ENCODE measurements at regions not wholly inside any gene's neighbourhood (a gene's known extent, or its start where the extent isn't known, plus 50 kb on each side); places are given as distances from the start of the nearest gene placed in this dataset.
"Not testable (repeated sequence)": the region's sequence is repeated elsewhere in the genome, so short reads cannot be mapped to it uniquely, and the experiment has no call there.

DNA sequence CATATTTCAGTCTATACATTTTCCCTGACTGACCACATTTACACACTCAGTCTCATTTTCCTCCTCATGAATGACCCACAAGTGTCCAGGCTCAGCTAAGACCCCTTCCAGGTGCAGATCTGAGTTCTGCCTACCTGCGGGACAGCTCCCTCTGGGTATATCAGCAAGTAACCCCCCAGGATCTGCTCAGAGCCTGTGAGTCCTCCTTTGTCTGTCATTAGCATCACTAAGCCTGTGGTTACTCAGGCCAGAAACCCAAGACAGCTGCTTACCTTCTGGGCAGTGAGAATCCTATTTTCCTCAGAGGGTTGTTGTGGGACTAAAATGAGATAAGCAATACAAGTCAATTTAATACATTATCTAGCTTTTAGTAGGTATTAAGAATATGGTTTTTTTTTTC is 487.6 kb upstream of the BOD1L1 start:
- DNase-seq, result no peak

- DNase-seq, result no peak
Measured at GRCh38 chr4:14117575-14118238, 490.2 kb upstream of the BOD1L1 start.

- DNase-seq, result no peak
Measured at GRCh38 chr4:14124816-14125215, 497.3 kb upstream of the BOD1L1 start.

- DNase-seq, result no peak
Measured at GRCh38 chr4:14125375-14126129, 498.0 kb upstream of the BOD1L1 start.

- DNase-seq, result peak; percentile 73
Measured at GRCh38 chr4:14130551-14130950, 503.0 kb upstream of the BOD1L1 start.

- DNase-seq, result no peak
Measured at GRCh38 chr4:14131335-14131734, 503.8 kb upstream of the BOD1L1 start.

GRCh38 chr4:14132301-14132700 is 504.8 kb upstream of the BOD1L1 start:
- no peak for DNase-seq

- DNase-seq, result no peak
Measured at GRCh38 chr4:14138106-14138505, 510.6 kb upstream of the BOD1L1 start.

GRCh38 chr4:14143892-14144291 is 516.4 kb upstream of the BOD1L1 start:
- no peak for DNase-seq

DNA sequence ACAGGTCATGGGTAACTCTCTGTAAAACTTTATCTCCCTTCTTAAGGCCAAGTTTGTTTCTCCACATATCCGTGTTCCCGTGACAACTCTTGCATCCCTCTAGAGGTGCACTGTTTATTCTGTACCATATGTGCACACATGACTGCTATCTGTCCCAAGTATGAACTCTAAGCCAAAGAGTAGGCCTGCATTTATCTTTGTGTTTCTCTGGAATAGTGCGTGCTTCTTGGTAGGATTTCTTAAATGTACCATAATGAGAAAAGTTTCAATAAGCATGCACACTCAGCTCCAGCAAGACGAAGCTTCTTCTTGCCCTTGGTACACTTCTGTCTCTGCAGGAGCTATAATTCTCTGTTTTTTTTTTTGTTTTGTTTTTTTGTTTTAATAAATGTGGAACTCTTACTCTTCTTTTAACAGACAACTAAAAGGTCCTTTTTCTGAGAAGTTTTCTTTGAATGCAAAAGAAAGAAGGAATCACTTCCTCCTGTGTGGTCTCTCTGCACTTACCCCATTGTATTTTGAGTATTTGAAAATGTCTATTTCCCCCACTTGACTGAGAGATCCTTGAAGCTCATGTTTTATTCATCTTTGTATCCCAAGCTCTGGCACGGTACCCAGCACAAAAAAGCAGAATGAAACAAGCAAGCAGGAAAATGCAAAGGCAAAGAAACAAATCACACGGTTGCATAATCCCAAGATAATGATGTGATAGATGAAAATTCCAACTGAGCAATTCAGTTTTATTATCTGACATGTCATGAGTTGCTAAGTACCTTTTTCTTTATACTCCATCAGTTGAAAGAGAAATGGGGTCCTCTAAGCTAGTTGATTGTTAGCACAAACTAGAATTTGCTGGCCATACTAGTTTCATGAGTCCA is 521.9 kb upstream of the BOD1L1 start:
- no peak for DNase-seq

DNA sequence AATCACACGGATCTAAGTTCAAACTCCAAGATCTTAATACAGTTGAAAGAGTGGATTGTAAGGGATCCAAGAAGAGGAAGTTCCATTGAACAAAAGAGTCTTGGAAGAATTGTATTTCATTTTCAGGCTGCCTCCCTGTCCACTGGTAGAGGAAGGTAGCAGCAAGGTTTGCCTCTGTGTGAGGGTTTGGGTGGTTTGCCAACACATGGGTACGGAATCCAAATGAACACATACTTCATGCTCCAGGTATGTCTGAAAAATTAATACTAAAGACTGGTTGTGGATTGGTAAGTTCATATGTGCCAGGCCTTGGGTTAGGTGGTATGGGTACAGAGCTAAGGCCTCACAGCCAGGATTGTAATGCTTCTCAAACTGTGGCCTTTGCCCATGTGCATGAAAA is 523.6 kb upstream of the BOD1L1 start:
- peak; percentile 63 for DNase-seq

- DNase-seq, result no peak
Measured at GRCh38 chr4:14152834-14153519, 525.5 kb upstream of the BOD1L1 start.

GRCh38 chr4:14155803-14156202 is 528.3 kb upstream of the BOD1L1 start:
- DNase-seq, result no peak

DNA sequence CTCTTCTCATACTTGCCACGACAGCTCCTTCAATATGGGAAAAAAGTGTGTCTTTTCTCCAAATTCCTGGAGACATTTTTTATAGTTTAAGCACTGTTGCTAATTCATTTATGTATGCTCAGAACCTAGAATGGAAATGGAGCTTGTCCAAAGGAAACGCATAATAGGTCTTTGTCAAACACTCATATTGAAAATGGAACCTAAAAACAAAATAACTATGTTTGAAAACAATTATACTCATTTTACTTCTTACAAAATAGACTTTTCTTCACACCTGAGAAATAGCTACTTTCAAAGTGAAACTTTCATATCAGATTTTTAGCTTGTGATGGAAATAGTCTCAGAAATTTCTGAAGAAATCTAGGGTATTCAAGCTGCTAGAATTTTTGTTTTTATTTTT is 529.7 kb upstream of the BOD1L1 start:
- no peak for DNase-seq

DNA sequence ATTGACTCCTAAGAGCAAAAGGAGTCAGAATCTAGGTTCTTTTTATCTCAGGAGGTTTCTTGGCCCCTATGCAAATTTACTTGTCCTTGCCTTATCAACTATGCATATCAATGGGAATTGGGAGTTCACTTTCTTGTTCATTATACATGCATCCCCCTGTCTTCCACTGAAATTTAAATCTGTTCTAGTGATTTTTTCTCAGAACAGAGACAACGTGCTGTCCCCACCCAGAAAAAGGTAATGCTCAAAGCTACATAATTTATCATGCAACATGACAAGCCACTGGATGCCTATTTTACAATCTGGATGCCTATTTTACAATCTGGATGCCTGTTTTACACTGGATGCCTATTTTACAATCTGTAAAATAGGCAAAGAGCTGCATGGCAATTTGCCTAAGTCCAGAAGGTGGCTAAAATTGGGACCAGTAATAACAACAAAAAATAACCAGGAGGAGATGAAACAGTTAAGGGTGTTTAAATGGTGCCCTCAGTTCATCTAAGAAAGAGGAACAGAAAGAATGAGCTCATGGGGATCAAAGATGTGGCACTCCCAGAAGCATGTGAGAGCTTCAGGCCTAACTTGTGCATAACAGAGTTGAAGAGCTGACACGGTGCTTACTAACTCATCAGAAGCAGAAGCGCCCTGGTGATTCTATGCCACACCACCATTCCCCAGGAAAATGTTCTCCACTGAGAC is 537.8 kb upstream of the BOD1L1 start:
- no peak for DNase-seq

GRCh38 chr4:14167876-14168510 is 540.5 kb upstream of the BOD1L1 start:
- peak; percentile 42 for DNase-seq

GRCh38 chr4:14168919-14169318 is 541.4 kb upstream of the BOD1L1 start:
- peak; percentile 92 for DNase-seq

DNA sequence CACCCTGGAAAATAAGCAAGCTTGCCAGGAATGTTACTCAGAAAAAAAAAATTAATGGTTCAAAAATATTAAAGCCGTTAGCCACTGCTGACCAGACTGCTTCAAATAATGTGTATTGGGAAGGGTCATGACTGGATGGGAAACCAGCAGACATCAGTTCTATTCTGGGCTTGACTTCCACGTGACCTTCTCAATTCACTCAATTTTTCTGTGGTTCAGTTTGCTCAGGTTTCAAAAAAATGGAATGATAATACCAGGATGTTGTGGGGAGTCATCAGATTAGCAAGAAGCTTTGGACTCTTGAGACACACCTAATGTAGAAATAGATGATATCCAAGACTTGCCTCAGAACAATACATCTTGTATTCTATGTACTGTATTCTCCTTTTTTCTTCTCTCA is 541.9 kb upstream of the BOD1L1 start:
- DNase-seq, result peak; percentile 43

GRCh38 chr4:14169940-14170339 is 542.4 kb upstream of the BOD1L1 start:
- DNase-seq, result not testable (repeated sequence)

- DNase-seq, result no peak
Measured at GRCh38 chr4:14176613-14177012, 549.1 kb upstream of the BOD1L1 start.

- DNase-seq, result no peak
Measured at GRCh38 chr4:14177987-14178386, 550.5 kb upstream of the BOD1L1 start.

GRCh38 chr4:14178421-14178820 is 550.9 kb upstream of the BOD1L1 start:
- peak; percentile 33 for DNase-seq

Data from fibroblast of skin of back (primary cell).